ENCODE measurements at regions not wholly inside any gene's neighbourhood (a gene's known extent, or its start where the extent isn't known, plus 50 kb on each side); places are given as distances from the start of the nearest gene placed in this dataset.

- ChIA-PET CTCF (no interaction called here), POLR2A (no interaction called here)
- ATAC-seq (ENCODE audit: low read depth): no peak
- H3K9me3 Mint-ChIP-seq (ENCODE audit: insufficient read depth): peaks cover 4% of the 10 kb centered on the region
- H3K27ac ChIP-seq (ENCODE audit: low read length in 2 of 2): no peak overlapping the region
- H3K4me1 Mint-ChIP-seq: peaks cover 13% of the 10 kb centered on the region
- H3K4me1 ChIP-seq (ENCODE audit: control insufficient read depth in 2 of 2, insufficient read depth in 2 of 2, low read length in 2 of 2): peaks cover 11 to 13% of the 10 kb centered on the region in 2 donors
- H3K79me2 ChIP-seq (ENCODE audit: control insufficient read depth, insufficient read depth, low read length): no peaks in the 10 kb centered on the region
- no peak overlapping the region for H3K4me3 Mint-ChIP-seq
- no peak overlapping the region for H3K4me2 ChIP-seq (replicated peaks; ENCODE audit: low read depth, low read length, poor library complexity, severe bottlenecking)
- H3K36me3 ChIP-seq (replicated peaks in 1 of 2; ENCODE audit: control extremely low read depth in 1 of 2, control insufficient read depth in 1 of 2, extremely low read depth in 1 of 2, insufficient read depth in 2 of 2, low read length in 1 of 2): no peaks in the 10 kb centered on the region
- intact Hi-C loops (cut with micrococcal nuclease): no loop called here
- no peak overlapping the region for H2AFZ ChIP-seq (ENCODE audit: insufficient read depth, low read depth, low read length, poor library complexity, severe bottlenecking)
- no CpG with 5 or more reads among the region's 1 CpG for WGBS (ENCODE audit: insufficient coverage)
- peaks cover 0 to 60% (median 53%) of the 10 kb centered on the region in 4 experiments for H3K27me3 ChIP-seq (replicated peaks in 1 of 4; ENCODE audit: control extremely low read depth in 1 of 4, control insufficient read depth in 3 of 4, insufficient read depth in 4 of 4, low read length in 3 of 4)
- H3K27ac Mint-ChIP-seq: no peak overlapping the region
- no peaks in the 10 kb centered on the region for H4K20me1 ChIP-seq (ENCODE audit: control insufficient read depth, insufficient read depth, low read length, poor library complexity, severe bottlenecking)
- no peak for TF ChIP-seq EZH2 (IDR thresholded peaks at IDR 0.05; ENCODE audit: borderline replicate concordance, insufficient read depth, low read depth, low read length, poor library complexity, severe bottlenecking)
- TF ChIP-seq CTCF (IDR thresholded peaks at IDR 0.05): no peak
- H3K9ac ChIP-seq (ENCODE audit: low read length): no peak overlapping the region
- H3K27me3 Mint-ChIP-seq: peaks cover 59% of the 10 kb centered on the region
- no peak overlapping the region for H3K4me3 ChIP-seq (ENCODE audit: control extremely low read depth in 1 of 5, extremely low read depth in 1 of 5, insufficient read depth in 1 of 5, low read depth in 2 of 5, low read length in 4 of 5)
- H3K9me3 ChIP-seq (ENCODE audit: control extremely low read depth in 1 of 3, control insufficient read depth in 2 of 3, insufficient read depth in 1 of 3, low read length in 2 of 3): peaks cover 1 to 16% (median 14%) of the 10 kb centered on the region in 3 donors
- no peak for DNase-seq
Measured at GRCh38 chr3:66585520-66586095, 84.8 kb upstream of the LRIG1 start.

GRCh38 chr3:66586853-66587252 lies 86.0 kb upstream of the LRIG1 start:
- no peak overlapping the region for H3K4me2 ChIP-seq (replicated peaks; ENCODE audit: low read depth, low read length, poor library complexity, severe bottlenecking)
- no peak overlapping the region for H3K9ac ChIP-seq (ENCODE audit: low read length)
- no peak overlapping the region for H2AFZ ChIP-seq (ENCODE audit: insufficient read depth, low read depth, low read length, poor library complexity, severe bottlenecking)
- H3K9me3 ChIP-seq (ENCODE audit: control extremely low read depth in 1 of 3, control insufficient read depth in 2 of 3, insufficient read depth in 1 of 3, low read length in 2 of 3): peaks cover 0 to 13% (median 11%) of the 10 kb centered on the region in 3 donors
- H3K4me3 ChIP-seq (ENCODE audit: control extremely low read depth in 1 of 5, extremely low read depth in 1 of 5, insufficient read depth in 1 of 5, low read depth in 2 of 5, low read length in 4 of 5): no peak overlapping the region
- Mint-ChIP-seq H3K9me3 (ENCODE audit: insufficient read depth) (no peaks in the 10 kb centered on the region), H3K27me3 (peaks cover 59% of the 10 kb centered on the region), H3K27ac (no peak overlapping the region), H3K4me3 (no peak overlapping the region), H3K4me1 (peaks cover 13% of the 10 kb centered on the region)
- peaks cover 11 to 13% of the 10 kb centered on the region in 2 donors for H3K4me1 ChIP-seq (ENCODE audit: control insufficient read depth in 2 of 2, insufficient read depth in 2 of 2, low read length in 2 of 2)
- ChIA-PET POLR2A (no interaction called here), CTCF (no interaction called here)
- no peak for ATAC-seq (ENCODE audit: low read depth)
- H3K79me2 ChIP-seq (ENCODE audit: control insufficient read depth, insufficient read depth, low read length): no peaks in the 10 kb centered on the region
- H3K36me3 ChIP-seq (replicated peaks in 1 of 2; ENCODE audit: control extremely low read depth in 1 of 2, control insufficient read depth in 1 of 2, extremely low read depth in 1 of 2, insufficient read depth in 2 of 2, low read length in 1 of 2): no peaks in the 10 kb centered on the region
- peaks cover 0 to 54% (median 47%) of the 10 kb centered on the region in 4 experiments for H3K27me3 ChIP-seq (replicated peaks in 1 of 4; ENCODE audit: control extremely low read depth in 1 of 4, control insufficient read depth in 3 of 4, insufficient read depth in 4 of 4, low read length in 3 of 4)
- intact Hi-C loops (cut with micrococcal nuclease): no loop called here
- no CpG with 5 or more reads among the region's 3 CpGs for WGBS (ENCODE audit: insufficient coverage)
- no peak for DNase-seq
- TF ChIP-seq EZH2 (IDR thresholded peaks at IDR 0.05; ENCODE audit: borderline replicate concordance, insufficient read depth, low read depth, low read length, poor library complexity, severe bottlenecking) (no peak), CTCF (IDR thresholded peaks at IDR 0.05) (no peak)
- no peak overlapping the region for H3K27ac ChIP-seq (ENCODE audit: low read length in 2 of 2)
- no peaks in the 10 kb centered on the region for H4K20me1 ChIP-seq (ENCODE audit: control insufficient read depth, insufficient read depth, low read length, poor library complexity, severe bottlenecking)

Measured in B cell (primary cell).